RWPE2 (cell line): ENCODE measurements at regions not wholly inside any gene's neighbourhood (a gene's known extent, or its start where the extent isn't known, plus 50 kb on each side); places are given as distances from the start of the nearest gene placed in this dataset.

Experiments
- ATAC-seq: fragments of 200-7000 bp; cut with Tn5 transposase; 3 replicates; pipeline ENCODE4 v1.9.1; 2021; ENCODE audit warnings: low read depth
- DNase-seq: peaks from one replicate; pipeline ENCODE4 v3.0.0-alpha.2; 2020; ENCODE audit warnings: low spot score
- H3K27ac ChIP-seq: fragments of 450-650 bp; 2 replicates; pipeline ENCODE4 v1.5.1; 2017; ENCODE audit warnings: mild to moderate bottlenecking; ENCODE audit not compliant: poor library complexity, severe bottlenecking
- H3K27me3 ChIP-seq: fragments of 250-450 bp; sonication (Bioruptor Pico); 2 replicates; pipeline ENCODE4 v1.5.1; 2021; ENCODE audit warnings: mild to moderate bottlenecking, moderate library complexity; ENCODE audit not compliant: insufficient read depth, poor library complexity, severe bottlenecking
- H3K36me3 ChIP-seq: fragments of 250-450 bp; sonication (Bioruptor Pico); 2 replicates; pipeline ENCODE4 v1.5.1; 2020; ENCODE audit warnings: low read depth, mild to moderate bottlenecking, moderate library complexity
- H3K4me1 ChIP-seq: fragments of 250-450 bp; sonication (Bioruptor Pico); 2 replicates; pipeline ENCODE4 v1.5.1; 2021; ENCODE audit warnings: mild to moderate bottlenecking, moderate library complexity; ENCODE audit not compliant: insufficient read depth, poor library complexity, severe bottlenecking
- H3K4me3 ChIP-seq: fragments of 250-450 bp; sonication (Bioruptor Pico); 2 replicates; pipeline ENCODE4 v1.5.1; 2021; ENCODE audit warnings: mild to moderate bottlenecking, moderate library complexity; ENCODE audit not compliant: severe bottlenecking
- H3K9me3 ChIP-seq: fragments of 250-450 bp; sonication (Bioruptor Pico); 2 replicates; pipeline ENCODE4 v1.5.1; 2021; ENCODE audit warnings: mild to moderate bottlenecking, moderate library complexity; ENCODE audit not compliant: severe bottlenecking
- TF ChIP-seq, protein P1 (sequence below): fragments of 450-650 bp; IDR thresholded peaks from one replicate; pipeline ENCODE4 v1.5.1; 2017; ENCODE audit warnings: mild to moderate bottlenecking, moderate library complexity; ENCODE audit not compliant: poor library complexity, severe bottlenecking

DNA sequence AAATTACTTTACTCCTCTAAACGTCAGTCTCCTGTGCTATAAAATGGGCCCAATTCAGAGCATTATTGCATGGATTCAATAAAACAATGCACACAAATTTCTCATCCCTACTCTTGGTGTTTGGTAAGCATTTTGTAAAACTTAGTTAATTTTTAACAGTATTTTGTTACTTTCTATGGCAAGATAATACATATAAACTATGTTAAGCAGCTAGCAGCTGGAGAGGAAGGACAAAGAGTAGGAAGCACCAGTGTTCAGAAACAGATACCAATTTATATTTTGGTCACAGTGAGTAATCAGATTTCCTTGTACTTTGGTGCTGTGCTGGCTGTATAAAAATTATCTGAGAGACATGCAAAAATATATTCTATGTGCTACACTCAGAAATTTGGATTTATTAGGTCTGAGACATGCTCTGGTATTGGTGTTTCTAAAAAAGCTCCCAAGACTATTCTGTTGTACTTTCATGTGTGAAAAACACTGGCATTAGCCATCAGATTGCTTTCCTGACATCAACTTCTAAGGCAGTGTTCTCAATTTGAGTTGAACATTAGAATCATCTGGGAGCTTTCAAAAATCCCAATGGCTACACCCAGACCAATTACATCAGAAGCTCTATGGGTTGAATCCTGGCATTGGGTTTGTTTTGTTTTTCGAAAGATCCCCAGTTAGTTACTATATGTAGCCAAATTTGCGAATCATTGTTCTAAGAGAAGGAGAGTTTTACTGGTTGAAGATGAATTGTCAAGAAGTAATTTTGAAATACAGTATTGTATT, 100.3 kb upstream of the C1orf87 start:
- no peaks in the 10 kb centered on the region for H3K4me1 ChIP-seq
- ATAC-seq = no peak
- H3K9me3 ChIP-seq = no peaks in the 10 kb centered on the region
- H3K4me3 ChIP-seq = no peak overlapping the region
- no peak for DNase-seq
- H3K36me3 ChIP-seq = no peaks in the 10 kb centered on the region
- TF ChIP-seq, protein P1, sequence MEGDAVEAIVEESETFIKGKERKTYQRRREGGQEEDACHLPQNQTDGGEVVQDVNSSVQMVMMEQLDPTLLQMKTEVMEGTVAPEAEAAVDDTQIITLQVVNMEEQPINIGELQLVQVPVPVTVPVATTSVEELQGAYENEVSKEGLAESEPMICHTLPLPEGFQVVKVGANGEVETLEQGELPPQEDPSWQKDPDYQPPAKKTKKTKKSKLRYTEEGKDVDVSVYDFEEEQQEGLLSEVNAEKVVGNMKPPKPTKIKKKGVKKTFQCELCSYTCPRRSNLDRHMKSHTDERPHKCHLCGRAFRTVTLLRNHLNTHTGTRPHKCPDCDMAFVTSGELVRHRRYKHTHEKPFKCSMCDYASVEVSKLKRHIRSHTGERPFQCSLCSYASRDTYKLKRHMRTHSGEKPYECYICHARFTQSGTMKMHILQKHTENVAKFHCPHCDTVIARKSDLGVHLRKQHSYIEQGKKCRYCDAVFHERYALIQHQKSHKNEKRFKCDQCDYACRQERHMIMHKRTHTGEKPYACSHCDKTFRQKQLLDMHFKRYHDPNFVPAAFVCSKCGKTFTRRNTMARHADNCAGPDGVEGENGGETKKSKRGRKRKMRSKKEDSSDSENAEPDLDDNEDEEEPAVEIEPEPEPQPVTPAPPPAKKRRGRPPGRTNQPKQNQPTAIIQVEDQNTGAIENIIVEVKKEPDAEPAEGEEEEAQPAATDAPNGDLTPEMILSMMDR = no peak
- no peak overlapping the region for H3K27ac ChIP-seq
- H3K27me3 ChIP-seq = no peaks in the 10 kb centered on the region

DNA sequence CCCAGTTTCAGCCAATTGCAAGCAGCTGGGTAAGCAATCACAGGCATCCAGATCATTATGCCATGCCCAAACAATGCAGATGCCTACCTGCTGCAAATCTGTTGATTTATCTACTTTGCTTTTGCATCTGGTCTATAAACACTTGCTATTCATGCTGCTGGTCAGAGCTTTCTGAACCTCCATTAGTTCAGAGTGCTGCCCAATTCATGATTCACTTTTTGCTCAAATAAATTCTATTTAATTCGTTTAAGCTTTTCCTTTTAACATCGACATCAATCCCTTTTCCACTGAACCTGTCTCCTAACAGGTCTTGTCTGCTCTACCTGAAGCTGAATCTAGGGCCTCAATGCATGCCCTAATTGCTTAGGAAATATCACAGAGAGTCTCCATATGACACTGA, 99.4 kb upstream of the C1orf87 start:
- Histone ChIP-seq H3K36me3 (no peaks in the 10 kb centered on the region), H3K4me3 (no peak overlapping the region), H3K27me3 (no peaks in the 10 kb centered on the region), H3K27ac (no peak overlapping the region), H3K9me3 (no peaks in the 10 kb centered on the region), H3K4me1 (no peaks in the 10 kb centered on the region)
- ATAC-seq (no peak), DNase-seq (no peak)
- TF ChIP-seq, protein P1 = no peak

DNA sequence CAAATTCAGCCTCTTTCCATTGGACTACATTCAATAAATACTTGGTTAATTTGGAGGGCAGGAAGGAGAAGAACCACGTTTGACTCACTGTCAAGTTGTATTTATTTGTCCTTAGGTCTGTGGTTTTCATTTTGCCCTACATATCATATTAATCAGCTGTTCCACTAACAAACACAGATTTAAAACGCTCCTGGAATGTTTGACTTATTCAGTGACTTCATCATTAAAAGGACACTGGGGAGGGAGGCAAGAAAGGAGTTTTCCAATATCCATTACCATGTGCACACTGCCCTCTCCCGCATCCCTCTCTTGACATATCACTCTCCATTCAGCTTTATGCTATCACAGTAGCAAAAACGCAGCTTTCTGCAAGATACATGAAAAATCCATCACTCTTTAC, 98.2 kb upstream of the C1orf87 start:
- no peak overlapping the region for H3K4me3 ChIP-seq
- no peaks in the 10 kb centered on the region for H3K9me3 ChIP-seq
- ATAC-seq = no peak
- no peaks in the 10 kb centered on the region for H3K4me1 ChIP-seq
- no peak for DNase-seq
- no peaks in the 10 kb centered on the region for H3K27me3 ChIP-seq
- no peak overlapping the region for H3K27ac ChIP-seq
- TF ChIP-seq, protein P1 = no peak
- no peaks in the 10 kb centered on the region for H3K36me3 ChIP-seq

DNA sequence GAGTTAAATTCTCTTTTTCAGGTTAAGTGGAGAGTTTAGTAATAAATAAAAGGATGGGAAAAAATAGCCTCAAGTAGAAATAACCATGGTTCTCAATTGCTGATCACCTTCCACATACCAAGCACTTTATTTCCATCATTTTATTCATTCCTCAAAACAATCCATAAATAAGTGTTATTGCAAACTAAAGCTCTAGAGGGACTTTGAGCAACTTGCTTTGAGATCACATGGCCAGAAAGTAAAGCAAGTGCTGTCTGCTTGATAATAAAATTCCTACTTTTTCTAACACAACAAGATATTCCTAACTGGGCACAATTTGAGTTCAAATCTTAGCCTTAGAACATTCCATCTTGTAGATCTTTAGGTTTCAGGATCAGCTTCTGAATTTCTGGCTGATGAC, 97.1 kb upstream of the C1orf87 start:
- Histone ChIP-seq H3K4me3 (no peak overlapping the region), H3K36me3 (no peaks in the 10 kb centered on the region), H3K27ac (no peak overlapping the region), H3K4me1 (no peaks in the 10 kb centered on the region), H3K9me3 (no peaks in the 10 kb centered on the region), H3K27me3 (peaks cover 3% of the 10 kb centered on the region)
- ATAC-seq (no peak), DNase-seq (no peak)
- TF ChIP-seq, protein P1 = no peak

DNA sequence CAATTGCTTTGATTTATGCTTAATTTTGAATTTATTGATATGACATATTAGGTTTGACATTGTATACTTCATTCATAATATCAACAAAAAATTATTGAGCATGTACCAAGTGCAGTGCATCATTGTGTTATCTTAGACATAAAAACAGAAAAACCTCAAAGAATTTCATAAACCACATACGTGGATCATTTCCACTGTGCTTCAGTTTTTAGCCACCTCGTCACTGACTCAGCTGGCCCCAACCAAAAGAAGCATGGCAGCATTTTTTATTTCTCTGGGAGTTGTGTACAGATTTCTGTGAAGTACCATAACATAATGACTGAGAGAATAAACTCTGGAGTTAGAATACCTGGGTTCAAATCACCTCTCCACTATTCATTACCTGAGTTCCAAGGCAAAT, 95.6 kb upstream of the C1orf87 start:
- Histone ChIP-seq H3K27ac (no peak overlapping the region), H3K9me3 (no peaks in the 10 kb centered on the region), H3K4me1 (no peaks in the 10 kb centered on the region), H3K36me3 (no peaks in the 10 kb centered on the region), H3K27me3 (peaks cover 5% of the 10 kb centered on the region), H3K4me3 (no peak overlapping the region)
- no peak for DNase-seq
- TF ChIP-seq, protein P1 = no peak
- no peak for ATAC-seq
